ENCODE measurements at regions not wholly inside any gene's neighbourhood (a gene's known extent, or its start where the extent isn't known, plus 50 kb on each side); places are given as distances from the start of the nearest gene placed in this dataset.

- 0 out of 2 replicates have a peak, but pooled peaks cover 8% of the 10 kb centered on the region for H3K4me1 ChIP-seq (ENCODE audit: insufficient read depth, low read length)
- no peaks in the 10 kb centered on the region for H3K9me3 ChIP-seq (ENCODE audit: control insufficient read depth, insufficient read depth, low read length)
- no peak overlapping the region for H3K9ac ChIP-seq (ENCODE audit: low read depth, low read length)
- H3K36me3 ChIP-seq (ENCODE audit: insufficient read depth, low read length), result no peaks in the 10 kb centered on the region
Observed at GRCh38 chr1:82762829-82763532, 962.2 kb downstream of the ADGRL2 start.

GRCh38 chr1:82759035-82759434 lies 958.3 kb downstream of the ADGRL2 start:
- Histone ChIP-seq H3K9me3 (ENCODE audit: control insufficient read depth, insufficient read depth, low read length) (no peaks in the 10 kb centered on the region), H3K4me1 (ENCODE audit: insufficient read depth, low read length) (0 out of 2 replicates have a peak, but pooled peaks cover 8% of the 10 kb centered on the region), H3K36me3 (ENCODE audit: insufficient read depth, low read length) (no peaks in the 10 kb centered on the region), H3K9ac (ENCODE audit: low read depth, low read length) (no peak overlapping the region)

- Histone ChIP-seq H3K36me3 (ENCODE audit: insufficient read depth, low read length) (no peaks in the 10 kb centered on the region), H3K9ac (ENCODE audit: low read depth, low read length) (no peak overlapping the region), H3K4me1 (ENCODE audit: insufficient read depth, low read length) (0 out of 2 replicates have a peak, but pooled peaks cover 7% of the 10 kb centered on the region), H3K9me3 (ENCODE audit: control insufficient read depth, insufficient read depth, low read length) (no peaks in the 10 kb centered on the region)
Observed at GRCh38 chr1:82755671-82756070, 954.9 kb downstream of the ADGRL2 start.

- H3K9me3 ChIP-seq (ENCODE audit: control insufficient read depth, insufficient read depth, low read length), result no peaks in the 10 kb centered on the region
- H3K9ac ChIP-seq (ENCODE audit: low read depth, low read length), result no peak overlapping the region
- 0 out of 2 replicates have a peak, but pooled peaks cover 2% of the 10 kb centered on the region for H3K4me1 ChIP-seq (ENCODE audit: insufficient read depth, low read length)
- H3K36me3 ChIP-seq (ENCODE audit: insufficient read depth, low read length), result no peaks in the 10 kb centered on the region
Observed at GRCh38 chr1:82755191-82755590, 954.5 kb downstream of the ADGRL2 start.

- no peaks in the 10 kb centered on the region for H3K36me3 ChIP-seq (ENCODE audit: insufficient read depth, low read length)
- no peak overlapping the region for H3K9ac ChIP-seq (ENCODE audit: low read depth, low read length)
- no peaks in the 10 kb centered on the region for H3K9me3 ChIP-seq (ENCODE audit: control insufficient read depth, insufficient read depth, low read length)
- no peaks in the 10 kb centered on the region for H3K4me1 ChIP-seq (ENCODE audit: insufficient read depth, low read length)
Observed at GRCh38 chr1:82752046-82752445, 951.3 kb downstream of the ADGRL2 start.

GRCh38 chr1:82733645-82734044 lies 932.9 kb downstream of the ADGRL2 start:
- Histone ChIP-seq H3K9ac (ENCODE audit: low read depth, low read length) (no peak overlapping the region), H3K9me3 (ENCODE audit: control insufficient read depth, insufficient read depth, low read length) (peaks cover 10% of the 10 kb centered on the region), H3K36me3 (ENCODE audit: insufficient read depth, low read length) (no peaks in the 10 kb centered on the region), H3K4me1 (ENCODE audit: insufficient read depth, low read length) (no peaks in the 10 kb centered on the region)

- no peak overlapping the region for H3K9ac ChIP-seq (ENCODE audit: low read depth, low read length)
- peaks cover 10% of the 10 kb centered on the region for H3K9me3 ChIP-seq (ENCODE audit: control insufficient read depth, insufficient read depth, low read length)
- no peaks in the 10 kb centered on the region for H3K36me3 ChIP-seq (ENCODE audit: insufficient read depth, low read length)
- H3K4me1 ChIP-seq (ENCODE audit: insufficient read depth, low read length), result no peaks in the 10 kb centered on the region
Observed at GRCh38 chr1:82731216-82731615, 930.5 kb downstream of the ADGRL2 start.

- Histone ChIP-seq H3K36me3 (ENCODE audit: insufficient read depth, low read length) (no peaks in the 10 kb centered on the region), H3K4me1 (ENCODE audit: insufficient read depth, low read length) (no peaks in the 10 kb centered on the region), H3K9ac (ENCODE audit: low read depth, low read length) (no peak overlapping the region), H3K9me3 (ENCODE audit: control insufficient read depth, insufficient read depth, low read length) (peaks cover 10% of the 10 kb centered on the region)
Observed at GRCh38 chr1:82728206-82728605, 927.5 kb downstream of the ADGRL2 start.

- H3K9ac ChIP-seq (ENCODE audit: low read depth, low read length), result no peak overlapping the region
Observed at GRCh38 chr1:82724246-82724645, 923.5 kb downstream of the ADGRL2 start.

GRCh38 chr1:82722608-82723007 lies 921.9 kb downstream of the ADGRL2 start:
- Histone ChIP-seq H3K9me3 (ENCODE audit: control insufficient read depth, insufficient read depth, low read length) (no peaks in the 10 kb centered on the region), H3K9ac (ENCODE audit: low read depth, low read length) (no peak overlapping the region), H3K4me1 (ENCODE audit: insufficient read depth, low read length) (no peaks in the 10 kb centered on the region), H3K36me3 (ENCODE audit: insufficient read depth, low read length) (no peaks in the 10 kb centered on the region)

More at GRCh38 chr1:82724246-82724645, 923.5 kb downstream of the ADGRL2 start:
- Histone ChIP-seq H3K36me3 (ENCODE audit: insufficient read depth, low read length) (no peaks in the 10 kb centered on the region), H3K4me1 (ENCODE audit: insufficient read depth, low read length) (no peaks in the 10 kb centered on the region), H3K9me3 (ENCODE audit: control insufficient read depth, insufficient read depth, low read length) (no peaks in the 10 kb centered on the region)

- no peaks in the 10 kb centered on the region for H3K4me1 ChIP-seq (ENCODE audit: insufficient read depth, low read length)
- no peak overlapping the region for H3K9ac ChIP-seq (ENCODE audit: low read depth, low read length)
- no peaks in the 10 kb centered on the region for H3K36me3 ChIP-seq (ENCODE audit: insufficient read depth, low read length)
- no peaks in the 10 kb centered on the region for H3K9me3 ChIP-seq (ENCODE audit: control insufficient read depth, insufficient read depth, low read length)
Observed at GRCh38 chr1:82721702-82722101, 921.0 kb downstream of the ADGRL2 start.

- no peaks in the 10 kb centered on the region for H3K4me1 ChIP-seq (ENCODE audit: insufficient read depth, low read length)
Observed at GRCh38 chr1:82718719-82719419, 918.1 kb downstream of the ADGRL2 start.

GRCh38 chr1:82710091-82710490 lies 909.4 kb downstream of the ADGRL2 start:
- no peaks in the 10 kb centered on the region for H3K9me3 ChIP-seq (ENCODE audit: control insufficient read depth, insufficient read depth, low read length)

More at GRCh38 chr1:82718719-82719419, 918.1 kb downstream of the ADGRL2 start:
- Histone ChIP-seq H3K9ac (ENCODE audit: low read depth, low read length) (no peak overlapping the region), H3K9me3 (ENCODE audit: control insufficient read depth, insufficient read depth, low read length) (no peaks in the 10 kb centered on the region), H3K36me3 (ENCODE audit: insufficient read depth, low read length) (no peaks in the 10 kb centered on the region)

GRCh38 chr1:82707681-82708080 lies 906.9 kb downstream of the ADGRL2 start:
- Histone ChIP-seq H3K9me3 (ENCODE audit: control insufficient read depth, insufficient read depth, low read length) (no peaks in the 10 kb centered on the region), H3K4me1 (ENCODE audit: insufficient read depth, low read length) (no peaks in the 10 kb centered on the region), H3K36me3 (ENCODE audit: insufficient read depth, low read length) (no peaks in the 10 kb centered on the region), H3K9ac (ENCODE audit: low read depth, low read length) (no peak overlapping the region)

More at GRCh38 chr1:82710091-82710490, 909.4 kb downstream of the ADGRL2 start:
- no peak overlapping the region for H3K9ac ChIP-seq (ENCODE audit: low read depth, low read length)
- no peaks in the 10 kb centered on the region for H3K36me3 ChIP-seq (ENCODE audit: insufficient read depth, low read length)
- H3K4me1 ChIP-seq (ENCODE audit: insufficient read depth, low read length), result no peaks in the 10 kb centered on the region

GRCh38 chr1:82706741-82707140 lies 906.0 kb downstream of the ADGRL2 start:
- H3K9ac ChIP-seq (ENCODE audit: low read depth, low read length), result no peak overlapping the region
- H3K36me3 ChIP-seq (ENCODE audit: insufficient read depth, low read length), result no peaks in the 10 kb centered on the region
- no peaks in the 10 kb centered on the region for H3K9me3 ChIP-seq (ENCODE audit: control insufficient read depth, insufficient read depth, low read length)
- H3K4me1 ChIP-seq (ENCODE audit: insufficient read depth, low read length), result no peaks in the 10 kb centered on the region

Measured in ES-I3 (cell line).